ENCODE measurements at regions not wholly inside any gene's neighbourhood (a gene's known extent, or its start where the extent isn't known, plus 50 kb on each side); places are given as distances from the start of the nearest gene placed in this dataset.

DNA sequence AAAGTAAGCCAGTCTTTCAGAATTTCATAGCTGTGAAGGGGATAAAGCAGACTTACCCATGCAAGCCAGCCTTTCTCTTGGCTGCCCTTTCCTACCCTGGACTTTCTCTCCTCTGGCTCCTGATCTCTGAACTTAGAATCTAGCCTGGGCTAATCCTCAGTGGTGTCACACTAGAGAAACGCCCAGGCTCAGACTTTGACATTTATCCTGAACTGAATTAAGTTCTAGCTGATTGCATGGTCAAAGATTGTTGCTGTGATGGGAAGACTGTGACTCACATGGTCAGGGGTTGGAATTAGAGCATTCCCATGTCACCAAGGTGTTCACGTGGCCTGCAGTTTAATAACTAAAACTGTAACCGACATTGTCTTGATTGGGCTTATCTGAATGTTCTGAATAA, 469.5 kb upstream of the FAT1 start:
- no peak for TF ChIP-seq CTCF (IDR thresholded peaks at IDR 0.05)
- TF ChIP-seq EP300 (IDR thresholded peaks at IDR 0.05) = no peak
- no peak for TF ChIP-seq POLR2AphosphoS5 (IDR thresholded peaks at IDR 0.05)
- no peak for TF ChIP-seq POLR2A (IDR thresholded peaks at IDR 0.05)

Data from gastroesophageal sphincter (tissue), 3 donors.